HG02571 (cell line): ENCODE measurements at regions not wholly inside any gene's neighbourhood (a gene's known extent, or its start where the extent isn't known, plus 50 kb on each side); places are given as distances from the start of the nearest gene placed in this dataset.
"Not testable (repeated sequence)": the region's sequence is repeated elsewhere in the genome, so short reads cannot be mapped to it uniquely, and the experiment has no call there.

Experiments used
- ATAC-seq: cut with Tn5 transposase; IDR thresholded peaks from one replicate; pipeline ENCODE4 v1.9.1; 2021; ENCODE audit warnings: mild to moderate bottlenecking, moderate library complexity; ENCODE audit not compliant: unreplicated experiment

- ATAC-seq: no peak
These were observed 1492.7 kb upstream of the PCDH20 start for GRCh38 chr13:62908321-62908720.

- no peak for ATAC-seq
These were observed 1491.2 kb upstream of the PCDH20 start for GRCh38 chr13:62906896-62907295.

GRCh38 chr13:62906469-62906868 is 1490.8 kb upstream of the PCDH20 start:
- ATAC-seq: no peak

GRCh38 chr13:62887046-62887445 is 1471.4 kb upstream of the PCDH20 start:
- ATAC-seq: no peak

GRCh38 chr13:62879071-62879470 is 1463.4 kb upstream of the PCDH20 start:
- no peak for ATAC-seq

- ATAC-seq: no peak
These were observed 1459.5 kb upstream of the PCDH20 start for GRCh38 chr13:62875118-62875640.

GRCh38 chr13:62850331-62850730 is 1434.7 kb upstream of the PCDH20 start:
- ATAC-seq: no peak

- ATAC-seq: no peak
These were observed 1431.9 kb upstream of the PCDH20 start for GRCh38 chr13:62847520-62847919.

GRCh38 chr13:62846302-62846701 is 1430.7 kb upstream of the PCDH20 start:
- no peak for ATAC-seq

- ATAC-seq: no peak
These were observed 1423.7 kb upstream of the PCDH20 start for GRCh38 chr13:62839338-62839737.

- ATAC-seq: no peak
These were observed 1423.3 kb upstream of the PCDH20 start for GRCh38 chr13:62838929-62839328.

GRCh38 chr13:62837895-62838294 is 1422.2 kb upstream of the PCDH20 start:
- no peak for ATAC-seq

- ATAC-seq: no peak
These were observed 1413.8 kb upstream of the PCDH20 start for GRCh38 chr13:62829486-62829885.

- no peak for ATAC-seq
These were observed 1384.3 kb upstream of the PCDH20 start for GRCh38 chr13:62799931-62800436.

GRCh38 chr13:62799038-62799535 is 1383.4 kb upstream of the PCDH20 start:
- no peak for ATAC-seq

GRCh38 chr13:62793850-62794249 is 1378.2 kb upstream of the PCDH20 start:
- ATAC-seq: no peak

- no peak for ATAC-seq
These were observed 1366.2 kb upstream of the PCDH20 start for GRCh38 chr13:62781866-62782265.

- no peak for ATAC-seq
These were observed 1363.5 kb upstream of the PCDH20 start for GRCh38 chr13:62779161-62779560.

GRCh38 chr13:62767473-62767872 is 1351.8 kb upstream of the PCDH20 start:
- ATAC-seq: no peak

- no peak for ATAC-seq
These were observed 1345.1 kb upstream of the PCDH20 start for GRCh38 chr13:62760724-62761123.

GRCh38 chr13:62747629-62748028 is 1332.0 kb upstream of the PCDH20 start:
- ATAC-seq: no peak

- no peak for ATAC-seq
These were observed 1331.5 kb upstream of the PCDH20 start for GRCh38 chr13:62747152-62747551.

GRCh38 chr13:62729746-62730145 is 1314.1 kb upstream of the PCDH20 start:
- not testable (repeated sequence) for ATAC-seq
